HEK293T (cell line): ENCODE measurements at regions not wholly inside any gene's neighbourhood (a gene's known extent, or its start where the extent isn't known, plus 50 kb on each side); places are given as distances from the start of the nearest gene placed in this dataset.

Experiments
- ARNT ChIP-seq: fragments of 450-650 bp; IDR thresholded peaks from 2 replicates; pipeline ENCODE4 v1.6.1; 2017; ENCODE audit warnings: mild to moderate bottlenecking
- BHLHE40 ChIP-seq: fragments of 450-650 bp; IDR thresholded peaks from 2 replicates; pipeline ENCODE4 v1.6.1; 2016; ENCODE audit warnings: mild to moderate bottlenecking, moderate library complexity, borderline replicate concordance
- ELF4 ChIP-seq: fragments of 450-650 bp; IDR thresholded peaks from 2 replicates; pipeline ENCODE4 v1.6.1; 2017; ENCODE audit warnings: antibody characterized with exemption
- FOXA1 ChIP-seq: fragments of 450-650 bp; IDR thresholded peaks from 2 replicates; pipeline ENCODE4 v1.6.1; 2016; ENCODE audit warnings: mild to moderate bottlenecking
- FOXM1 ChIP-seq: fragments of 450-650 bp; IDR thresholded peaks from 2 replicates; pipeline ENCODE4 v1.6.1; 2017; ENCODE audit warnings: mild to moderate bottlenecking, borderline replicate concordance
- HDGF ChIP-seq: fragments of 450-650 bp; IDR thresholded peaks from 2 replicates; pipeline ENCODE4 v1.6.1; 2017; ENCODE audit warnings: antibody characterized with exemption, borderline replicate concordance
- PKNOX1 ChIP-seq: fragments of 450-650 bp; IDR thresholded peaks from 2 replicates; pipeline ENCODE4 v1.6.1; 2016
- SUZ12 ChIP-seq: fragments of 450-650 bp; IDR thresholded peaks from 2 replicates; pipeline ENCODE4 v1.6.1; 2016; ENCODE audit warnings: mild to moderate bottlenecking
- ZNF384 ChIP-seq: fragments of 450-650 bp; IDR thresholded peaks from 2 replicates; pipeline ENCODE4 v1.6.1; 2016

- TF ChIP-seq BHLHE40, result no peak
- TF ChIP-seq ELF4, result no peak
- TF ChIP-seq ARNT, result no peak
- TF ChIP-seq PKNOX1, result no peak
- TF ChIP-seq HDGF, result no peak
- no peak for TF ChIP-seq ZNF384
- TF ChIP-seq SUZ12, result no peak
- no peak for TF ChIP-seq FOXM1
- TF ChIP-seq FOXA1, result no peak
Observed at GRCh38 chr17:49914096-49914490, 54.9 kb upstream of the DLX4 start.
